ENCODE measurements at regions not wholly inside any gene's neighbourhood (a gene's known extent, or its start where the extent isn't known, plus 50 kb on each side); places are given as distances from the start of the nearest gene placed in this dataset.
A peak's percentile ranks its signal among the peaks of the same experiment; 100 is the strongest.
"Not testable (repeated sequence)": the region's sequence is repeated elsewhere in the genome, so short reads cannot be mapped to it uniquely, and the experiment has no call there.

DNA sequence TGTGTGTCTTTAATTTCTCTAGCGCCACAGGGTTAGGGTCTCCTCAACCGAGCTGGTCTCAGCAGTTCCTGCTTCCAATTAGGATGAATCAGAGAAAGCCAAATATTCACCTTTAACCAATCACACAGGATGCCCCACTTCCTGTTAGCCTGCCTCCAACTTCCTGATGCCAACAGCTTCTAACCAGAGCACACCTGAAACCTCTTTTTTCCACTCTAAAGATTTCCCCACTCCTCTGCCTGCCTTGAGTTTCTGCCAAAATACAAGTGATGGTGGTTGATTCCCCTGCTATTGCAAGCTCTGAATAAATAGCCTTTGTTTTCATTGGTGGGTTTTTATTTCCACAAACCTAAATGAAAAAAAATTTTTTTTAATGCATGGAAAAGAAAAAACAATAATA is 144.7 kb upstream of the UST start:
- DNase-seq (ENCODE audit: low spot score) = no peak

DNA sequence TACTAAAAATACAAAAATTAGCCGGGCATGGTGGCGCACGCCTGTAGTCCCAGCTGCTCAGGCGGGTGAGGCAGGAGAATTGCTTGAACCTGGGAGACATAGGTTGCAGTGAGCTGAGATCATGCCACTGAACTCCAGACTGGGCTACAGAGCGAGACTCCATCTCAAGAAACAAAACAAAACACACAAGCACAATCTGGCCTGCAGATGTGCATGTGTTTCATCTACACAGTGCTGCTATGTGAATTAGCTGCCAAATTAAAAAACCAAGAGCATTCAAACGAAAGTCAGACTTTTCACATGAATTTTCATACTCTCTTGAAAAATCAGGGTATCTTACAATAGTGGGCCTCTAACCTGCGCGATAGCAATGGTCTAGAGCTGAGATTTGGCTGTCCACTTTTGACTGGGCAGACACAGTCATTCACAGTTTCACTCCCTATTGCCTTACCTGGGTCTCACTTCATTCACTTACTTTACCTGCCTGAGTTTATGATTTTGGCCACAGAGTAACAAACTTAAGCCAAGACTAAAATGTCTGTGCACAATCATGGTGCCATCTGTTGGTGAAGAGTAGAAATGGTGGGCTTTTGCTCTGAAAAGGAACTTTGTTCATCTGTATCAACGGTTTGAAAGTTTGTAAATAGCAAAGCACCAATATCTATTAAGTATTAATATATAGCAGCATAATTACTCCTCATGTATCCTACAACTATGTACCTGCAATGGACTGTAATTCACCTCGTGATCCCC is 138.5 kb upstream of the UST start:
- DNase-seq (ENCODE audit: low spot score) = no peak

DNA sequence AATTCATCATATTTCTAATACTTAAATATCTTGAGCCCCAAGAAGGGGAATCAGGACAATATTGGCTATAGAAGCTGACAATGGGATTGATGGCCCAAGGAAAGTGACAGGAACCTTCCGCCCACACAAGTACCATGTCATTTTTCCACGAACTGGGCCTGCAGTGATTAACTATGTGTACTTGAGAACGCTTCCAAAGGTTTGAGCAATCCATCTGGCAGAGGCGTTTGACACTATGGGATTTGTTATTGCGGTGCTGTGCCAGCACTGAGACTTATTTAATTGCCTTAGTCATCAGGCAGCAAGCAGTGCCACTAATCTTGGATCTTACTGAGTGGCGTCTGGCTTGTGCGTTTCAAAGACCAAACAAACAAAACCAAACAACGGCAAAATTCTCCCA is 135.6 kb upstream of the UST start:
- peak; percentile 64 for DNase-seq (ENCODE audit: low spot score)

DNA sequence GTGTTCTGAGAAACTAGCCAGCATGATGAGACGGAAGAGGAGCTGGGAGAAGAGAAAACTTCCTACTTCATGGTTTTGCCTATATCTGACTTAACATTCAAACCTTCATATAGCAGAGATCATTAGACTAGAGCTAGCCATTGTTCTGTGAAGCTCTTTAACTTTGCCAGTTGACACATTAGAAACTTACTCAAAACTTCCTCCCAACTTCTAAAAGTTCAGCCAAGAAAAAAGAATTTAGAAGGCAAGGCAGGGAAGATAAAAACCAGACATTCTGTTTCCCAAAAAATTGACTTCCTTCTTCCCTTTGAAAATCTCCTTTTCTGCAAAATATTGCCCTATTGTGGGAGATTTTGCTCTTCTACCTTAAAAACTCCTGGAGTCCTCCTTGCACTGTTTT is 134.8 kb upstream of the UST start:
- DNase-seq (ENCODE audit: low spot score) = no peak

DNA sequence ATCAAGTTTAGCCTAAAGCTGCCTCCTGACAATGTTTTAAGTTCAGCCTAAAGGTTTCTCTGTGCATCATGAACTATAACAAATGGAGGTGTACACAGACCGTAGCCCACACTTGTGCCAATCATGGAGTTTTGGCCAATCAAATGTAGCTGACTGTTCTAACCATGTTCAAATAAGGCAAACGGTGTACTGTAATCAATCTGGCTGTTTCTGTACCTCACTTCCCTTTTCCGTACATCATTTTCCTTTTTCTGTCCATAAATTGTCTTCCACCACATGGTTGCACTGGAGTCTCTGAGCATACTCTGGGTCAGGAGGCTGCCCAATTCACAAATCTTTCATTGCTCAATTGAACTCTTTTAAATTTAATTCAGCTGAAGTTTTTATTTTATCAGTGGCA is 132.2 kb upstream of the UST start:
- DNase-seq (ENCODE audit: low spot score) = no peak

DNA sequence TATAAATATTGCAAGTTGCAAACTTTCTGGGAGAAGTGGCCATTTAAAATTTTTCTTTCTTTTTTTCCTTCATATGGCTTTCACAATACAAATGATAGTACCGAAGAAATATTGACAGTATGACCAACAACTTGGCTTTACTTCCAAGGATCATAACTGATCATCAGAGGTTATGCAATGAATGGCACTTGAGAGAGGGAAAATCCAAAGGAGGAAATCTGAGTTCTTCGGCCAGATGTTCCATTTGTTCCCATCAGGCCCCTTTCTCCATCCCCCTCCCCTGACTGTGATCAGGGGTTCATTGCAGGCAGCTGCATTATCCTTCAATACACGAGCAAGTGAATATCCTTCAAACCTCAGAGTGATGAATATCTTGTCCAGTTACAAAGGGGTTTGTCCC is 130.0 kb upstream of the UST start:
- DNase-seq (ENCODE audit: low spot score) = no peak

DNA sequence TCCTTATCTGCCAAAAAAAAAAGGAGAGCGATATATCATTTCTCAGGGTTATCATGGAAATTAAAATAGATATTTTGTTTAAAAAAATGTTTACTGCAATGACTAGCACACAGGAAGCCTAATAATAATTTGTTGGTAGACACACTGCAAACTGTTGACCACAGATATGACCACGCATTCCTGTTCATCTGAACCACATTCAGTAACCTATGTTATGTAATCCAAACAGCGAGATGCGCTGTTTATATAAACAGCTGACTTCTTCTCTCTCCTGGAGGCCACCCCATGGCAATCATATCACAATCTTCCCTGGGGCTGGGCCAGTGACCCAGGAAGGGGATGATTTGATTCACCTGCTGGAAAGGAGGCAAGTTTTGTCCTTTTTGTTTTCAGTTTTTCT is 129.3 kb upstream of the UST start:
- DNase-seq (ENCODE audit: low spot score) = no peak

DNA sequence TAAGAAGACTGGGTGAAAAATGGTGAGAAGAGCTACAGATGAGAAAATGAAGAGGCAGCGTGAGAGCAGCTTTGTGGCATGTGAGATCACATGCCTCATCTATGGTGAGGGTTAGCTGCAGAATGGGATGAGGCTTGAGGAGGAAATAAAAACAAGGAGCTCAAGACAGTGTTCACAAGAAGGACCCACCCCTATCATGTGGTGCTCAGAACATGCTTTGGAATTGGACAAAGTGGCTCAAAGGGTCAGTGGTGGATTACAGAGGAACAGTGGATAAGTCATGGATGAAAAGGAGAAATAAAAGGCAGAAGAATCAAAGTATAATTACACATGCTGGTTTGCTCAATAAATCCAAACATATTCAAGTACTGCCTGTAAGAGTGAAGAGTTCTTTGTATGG is 126.9 kb upstream of the UST start:
- no peak for DNase-seq (ENCODE audit: low spot score)

DNA sequence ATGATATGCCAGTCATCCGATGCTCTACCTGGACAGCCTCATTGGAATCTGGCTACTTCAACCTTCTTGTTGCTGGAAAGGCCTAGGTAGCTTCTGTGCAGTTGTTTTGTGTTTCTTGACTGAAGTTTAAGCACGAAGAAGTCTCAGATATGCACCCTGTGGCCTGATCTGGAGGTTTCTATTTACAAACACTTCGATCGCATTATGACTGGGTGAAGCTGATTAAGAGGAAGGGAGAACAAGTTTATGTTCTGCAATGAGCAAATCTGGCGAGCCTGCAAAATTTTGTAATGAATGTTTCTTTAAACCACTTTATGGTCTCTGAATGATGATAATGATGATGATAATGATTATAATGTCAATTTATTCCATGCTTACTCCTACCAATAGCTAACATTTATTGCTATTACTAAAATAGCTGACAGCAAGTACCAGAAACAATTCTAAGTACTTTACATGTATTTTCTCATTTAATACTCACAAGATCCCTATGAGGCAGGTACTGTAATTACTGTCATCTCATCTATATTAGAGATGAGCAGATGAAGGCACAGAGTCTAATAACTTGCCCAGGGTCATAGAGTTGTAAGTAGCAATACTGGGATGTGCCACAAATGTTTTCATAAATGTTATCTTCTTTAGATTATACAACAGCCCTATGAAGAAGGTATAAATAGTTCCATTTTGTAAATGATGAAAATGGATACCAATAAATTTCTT is 126.1 kb upstream of the UST start:
- no peak for DNase-seq (ENCODE audit: low spot score)

DNA sequence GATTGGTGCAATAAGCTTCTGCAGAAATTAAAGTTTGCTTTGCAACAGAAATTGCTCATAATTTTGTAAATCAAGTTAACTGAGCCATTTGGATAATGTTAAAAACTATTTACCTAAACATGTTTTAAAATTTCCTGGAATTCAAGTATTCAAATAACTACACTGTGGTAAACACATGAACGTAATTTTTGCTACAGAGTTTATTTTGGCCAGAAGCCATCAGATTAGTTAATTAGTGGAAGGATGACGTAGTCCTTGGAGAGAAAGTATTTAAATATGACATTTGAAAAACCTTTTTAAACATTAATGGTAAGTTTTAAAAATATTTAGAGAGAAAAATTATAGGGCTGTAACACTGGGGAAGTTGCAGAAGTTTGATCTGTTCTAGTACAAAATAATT is 121.2 kb upstream of the UST start:
- no peak for DNase-seq (ENCODE audit: low spot score)

DNA sequence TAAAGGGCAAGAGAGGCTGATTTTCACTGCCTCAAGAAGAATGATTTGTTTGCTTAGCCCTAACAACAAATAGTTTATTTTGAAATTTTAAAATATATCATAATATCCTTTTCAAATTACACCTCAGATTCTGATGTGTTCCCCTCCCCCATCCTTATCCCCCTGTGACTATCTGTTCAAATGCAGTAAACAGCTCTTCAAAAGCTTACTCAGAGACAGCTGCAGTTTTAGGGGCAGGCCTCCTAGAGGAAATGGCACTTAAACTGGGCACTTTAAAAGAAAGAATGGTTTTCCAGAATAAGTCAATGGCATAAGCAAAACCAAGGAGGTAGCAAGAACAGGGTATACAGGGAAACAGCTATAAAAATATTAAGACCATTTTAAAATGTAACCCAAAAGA is 118.6 kb upstream of the UST start:
- no peak for DNase-seq (ENCODE audit: low spot score)

DNA sequence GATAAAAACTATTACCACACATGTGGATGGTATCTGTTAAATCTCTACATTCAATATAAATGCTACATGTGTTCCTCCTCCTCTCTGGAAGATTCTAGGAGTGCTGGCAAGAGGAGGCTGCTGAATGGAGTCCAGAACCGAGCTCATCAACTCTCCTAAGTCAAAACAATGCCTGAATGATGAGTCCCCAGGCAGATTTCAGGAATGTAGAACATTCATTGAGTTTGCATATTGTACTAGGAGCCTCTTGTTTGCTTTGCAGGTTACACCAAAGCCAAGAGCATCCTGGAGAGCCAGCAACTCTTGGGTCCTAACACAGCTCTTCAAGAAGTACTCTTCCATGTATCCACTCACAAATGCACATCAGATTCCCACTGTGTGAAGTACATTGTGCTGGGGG is 117.6 kb upstream of the UST start:
- no peak for DNase-seq (ENCODE audit: low spot score)

DNA sequence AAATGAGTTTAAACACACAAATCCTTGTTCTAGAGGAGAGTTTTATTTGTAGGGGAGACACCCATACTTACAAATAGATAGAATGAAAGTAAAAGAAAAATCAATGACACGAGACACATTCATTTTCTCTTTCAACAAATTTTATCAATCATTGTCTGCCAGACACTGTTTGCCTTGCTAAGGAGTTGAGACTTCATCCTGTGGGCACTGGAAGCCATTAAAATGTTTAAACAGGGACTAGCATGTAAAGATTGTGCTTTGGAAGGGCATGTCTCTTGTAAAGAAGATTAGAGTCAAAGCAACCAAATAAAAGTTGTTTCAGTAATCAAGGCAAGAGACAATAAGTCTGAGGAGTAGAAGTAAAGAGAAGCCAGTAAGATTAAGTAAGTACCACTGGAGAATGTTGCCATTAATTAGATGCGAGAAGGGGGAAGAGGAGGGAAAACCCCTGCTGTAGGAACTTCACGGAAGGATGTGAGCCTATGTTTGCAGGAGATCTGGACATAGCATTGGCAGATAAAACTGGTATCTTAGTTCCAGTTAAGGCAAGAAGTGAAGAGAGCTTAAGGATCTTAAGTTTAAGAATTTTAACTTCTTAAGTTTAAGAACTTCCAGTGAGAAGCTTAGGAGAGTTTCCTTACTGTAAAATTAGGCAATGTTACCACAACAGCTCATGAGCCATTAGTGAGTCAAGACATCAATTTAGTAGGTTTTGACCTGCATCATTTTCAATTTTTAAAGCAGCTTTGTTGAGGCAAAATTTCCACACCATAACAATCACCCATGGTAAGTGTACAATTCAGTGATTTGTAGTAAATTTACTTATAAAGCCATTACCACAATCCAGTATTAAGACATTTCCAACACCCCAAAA is 117.0 kb upstream of the UST start:
- no peak for DNase-seq (ENCODE audit: low spot score)

DNA sequence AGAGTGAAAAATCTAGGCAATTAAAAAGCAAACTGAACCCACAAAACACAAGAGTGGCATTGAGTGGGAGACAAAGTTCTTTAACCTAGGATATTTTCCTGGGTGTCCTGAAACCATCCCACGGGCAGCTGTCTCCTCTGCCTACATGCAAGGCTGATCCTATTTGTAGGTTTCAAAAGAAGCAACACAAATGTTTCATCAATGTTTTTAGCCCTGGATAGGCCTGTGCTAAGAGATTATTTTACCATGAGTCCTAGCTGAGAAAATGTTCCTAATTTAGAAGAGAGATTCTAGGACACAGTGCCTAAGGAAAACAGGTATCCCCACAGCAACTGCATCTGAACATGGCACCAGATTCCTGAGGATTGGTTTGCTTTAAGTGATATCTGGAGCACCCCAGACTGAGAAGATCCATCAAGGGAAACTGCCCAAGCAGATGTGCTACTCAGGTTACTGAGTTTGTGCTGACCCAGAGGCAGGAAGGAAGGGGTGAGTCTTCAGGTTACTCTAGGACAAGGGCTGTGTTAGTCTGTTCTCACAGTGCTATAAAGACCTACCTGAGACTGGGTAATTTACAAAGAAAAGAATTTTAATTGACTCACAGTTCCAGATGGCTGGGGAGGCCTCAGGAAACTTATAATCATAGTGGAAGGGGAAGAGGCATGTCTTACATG is 111.6 kb upstream of the UST start:
- no peak for DNase-seq (ENCODE audit: low spot score)

DNA sequence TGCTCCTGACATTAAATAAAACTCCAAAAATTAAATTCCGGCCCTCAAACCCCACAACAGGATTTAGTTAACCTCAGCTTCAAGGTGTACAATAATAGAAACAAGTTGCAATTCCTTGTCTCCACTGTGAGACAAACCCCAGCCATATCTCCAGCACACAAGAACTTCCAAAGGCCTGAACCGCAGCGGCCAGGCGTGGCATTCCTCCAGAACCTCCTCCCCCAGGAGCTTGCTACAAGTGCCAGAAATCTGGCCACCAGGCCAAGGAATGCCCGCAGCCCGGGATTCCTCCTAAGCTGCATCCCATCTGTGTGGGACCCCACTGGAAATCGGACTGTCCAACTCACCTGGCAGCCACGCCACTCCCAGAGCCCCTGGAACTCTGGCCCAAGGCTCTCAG is 105.0 kb upstream of the UST start:
- not testable (repeated sequence) for DNase-seq (ENCODE audit: low spot score)

DNA sequence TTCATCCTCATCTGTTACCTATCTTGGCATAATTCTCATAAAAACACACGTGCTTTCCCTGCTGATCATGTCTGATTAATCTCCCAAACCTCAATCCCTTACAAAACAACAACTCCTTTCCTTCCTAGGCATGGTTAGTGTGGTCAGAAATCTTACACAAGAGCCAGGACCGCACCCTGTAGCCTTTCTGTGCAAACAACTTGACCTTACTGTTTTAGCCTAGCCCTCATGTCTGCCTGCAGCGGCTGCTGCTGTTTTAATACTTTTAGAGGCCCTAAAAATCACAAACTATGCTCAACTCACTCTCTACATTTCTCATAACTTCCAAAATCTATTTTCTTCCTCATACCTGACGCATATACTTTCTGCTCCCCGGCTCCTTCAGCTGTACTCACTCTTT is 103.6 kb upstream of the UST start:
- not testable (repeated sequence) for DNase-seq (ENCODE audit: low spot score)

DNA sequence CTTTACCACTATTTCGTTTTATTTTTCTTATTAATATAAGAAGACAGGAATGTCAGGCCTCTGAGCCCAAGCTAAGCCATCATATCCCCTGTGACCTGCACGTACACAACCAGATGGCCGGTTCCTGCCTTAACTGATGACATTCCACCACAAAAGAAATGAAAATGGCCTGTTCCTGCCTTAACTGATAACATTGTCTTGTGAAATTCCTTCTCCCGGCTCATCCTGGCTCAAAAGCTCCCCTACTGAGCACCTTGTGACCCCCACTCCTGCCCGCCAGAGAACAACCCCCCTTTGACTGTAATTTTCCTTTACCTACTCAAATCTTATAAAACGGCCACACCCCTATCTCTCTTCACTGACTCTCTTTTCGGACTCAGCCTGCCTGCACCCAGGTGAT is 101.8 kb upstream of the UST start:
- not testable (repeated sequence) for DNase-seq (ENCODE audit: low spot score)

DNA sequence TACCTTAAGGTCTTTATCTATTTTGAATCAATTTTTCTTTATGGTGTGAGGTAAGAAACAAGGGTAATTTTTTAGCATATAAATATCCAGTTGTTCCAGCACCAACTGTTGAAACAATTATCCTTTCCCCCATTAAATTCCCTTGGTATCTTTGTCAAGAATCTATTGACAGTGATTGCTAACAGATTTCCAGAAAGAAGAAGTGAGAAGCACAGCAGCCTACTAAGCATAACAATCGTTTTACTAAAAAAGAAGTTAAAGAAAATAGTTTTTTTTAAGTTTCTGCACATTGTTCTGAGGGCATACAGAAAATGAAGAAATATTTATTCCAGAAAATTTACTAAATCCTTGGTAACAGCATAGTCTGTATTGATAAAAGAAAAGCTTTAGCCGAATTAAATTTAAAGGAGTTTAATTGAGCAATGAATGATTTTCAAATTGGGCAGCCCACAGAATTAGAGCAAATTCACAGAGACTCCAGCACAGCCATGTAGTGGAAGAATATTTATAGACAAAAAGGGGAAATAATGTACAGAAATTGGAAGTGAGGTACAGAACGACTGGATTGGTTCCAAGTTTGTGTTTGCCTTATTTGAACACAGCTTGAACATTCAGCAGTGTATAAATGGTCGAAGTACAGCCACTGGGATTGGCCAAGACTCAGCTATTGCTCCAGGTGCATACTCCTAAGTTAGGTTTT is 97.9 kb upstream of the UST start:
- DNase-seq (ENCODE audit: low spot score) = no peak

DNA sequence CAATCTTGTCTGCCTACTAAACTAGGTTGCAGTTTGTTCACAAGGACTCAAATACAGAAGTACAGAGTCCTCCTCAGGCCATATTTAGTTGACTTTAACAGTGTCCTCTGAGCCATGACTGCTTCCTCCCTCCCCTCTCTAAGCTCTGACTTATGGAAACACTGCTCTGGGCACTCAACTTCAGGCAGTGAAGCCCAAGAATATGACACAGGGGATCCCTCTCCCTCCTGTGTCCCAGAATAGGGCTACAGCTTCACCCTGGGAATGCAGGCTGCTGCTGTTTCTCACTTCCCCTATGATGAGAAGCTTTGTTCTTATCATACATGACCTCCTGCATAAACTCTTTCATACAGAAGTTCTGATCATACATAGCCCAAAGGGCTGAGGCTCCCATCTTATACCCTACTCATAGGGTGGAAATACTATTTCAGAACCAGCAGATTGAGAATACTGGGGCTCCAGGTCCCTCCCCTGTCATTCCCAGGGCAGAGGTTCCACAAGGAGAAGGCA is 97.3 kb upstream of the UST start:
- DNase-seq (ENCODE audit: low spot score) = no peak

DNA sequence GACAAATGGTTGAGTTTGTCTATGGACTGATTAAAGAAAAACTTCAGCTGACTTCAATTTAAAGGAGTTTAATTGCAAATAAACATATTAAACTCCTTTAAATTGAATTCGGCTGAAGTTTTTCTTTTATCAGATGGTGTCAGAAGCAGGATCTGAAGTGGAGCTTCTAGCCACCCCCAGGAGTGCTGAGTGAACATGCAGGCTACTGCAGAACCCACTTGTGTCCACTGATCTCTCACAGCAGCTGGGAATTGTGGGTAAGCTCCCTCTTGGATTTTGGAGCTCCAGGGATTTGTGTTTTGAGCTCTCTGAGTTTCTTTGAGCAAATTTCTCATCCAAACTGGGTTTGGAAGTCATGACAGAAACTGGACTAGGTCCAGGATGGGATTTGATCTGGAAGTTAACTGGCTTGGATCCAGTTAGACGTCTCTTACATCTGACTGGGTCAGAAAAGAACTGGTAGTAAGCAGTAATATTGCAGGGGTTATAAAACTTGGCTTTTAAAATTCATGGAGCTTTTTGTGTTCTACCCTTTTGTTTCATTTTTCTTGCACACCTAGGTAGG is 95.8 kb upstream of the UST start:
- no peak for DNase-seq (ENCODE audit: low spot score)

DNA sequence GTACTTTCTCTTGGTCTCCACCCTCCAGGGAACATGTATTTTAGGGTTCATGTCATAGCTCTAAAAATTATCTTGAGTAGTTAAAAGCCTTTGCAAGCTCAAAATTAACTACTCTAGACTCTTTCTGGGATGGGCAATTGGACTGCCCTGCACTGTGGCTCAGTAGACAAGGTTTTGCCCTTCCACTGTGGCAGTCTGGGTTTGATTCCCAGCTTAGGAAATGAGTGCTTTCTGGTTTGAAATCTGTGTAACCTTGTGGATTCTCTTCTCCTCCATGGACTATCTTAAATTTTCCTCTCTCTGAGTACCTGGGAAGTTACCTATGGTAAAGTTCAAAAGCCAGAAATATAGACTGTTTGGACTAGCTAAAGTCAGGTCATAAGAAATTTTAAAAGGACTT is 94.6 kb upstream of the UST start:
- no peak for DNase-seq (ENCODE audit: low spot score)
